Retinal pigment epithelial cell (primary cell): ENCODE measurements at regions not wholly inside any gene's neighbourhood (a gene's known extent, or its start where the extent isn't known, plus 50 kb on each side); places are given as distances from the start of the nearest gene placed in this dataset.
"Not testable (repeated sequence)": the region's sequence is repeated elsewhere in the genome, so short reads cannot be mapped to it uniquely, and the experiment has no call there.

Experiments used
- DNase-seq: peaks from one replicate; pipeline ENCODE4 v3.0.0-alpha.2; 2010; ENCODE audit warnings: low read depth
- H3K4me3 ChIP-seq: 2 replicates; pipeline ENCODE4 v1.5.1; 2011; ENCODE audit warnings: mild to moderate bottlenecking, low read length, control low read depth, moderate library complexity
- CTCF ChIP-seq: conservative IDR thresholded peaks from 2 replicates; pipeline ENCODE4 v1.5.1; 2011; ENCODE audit warnings: low read depth, low read length, control low read depth, inconsistent platforms

DNA sequence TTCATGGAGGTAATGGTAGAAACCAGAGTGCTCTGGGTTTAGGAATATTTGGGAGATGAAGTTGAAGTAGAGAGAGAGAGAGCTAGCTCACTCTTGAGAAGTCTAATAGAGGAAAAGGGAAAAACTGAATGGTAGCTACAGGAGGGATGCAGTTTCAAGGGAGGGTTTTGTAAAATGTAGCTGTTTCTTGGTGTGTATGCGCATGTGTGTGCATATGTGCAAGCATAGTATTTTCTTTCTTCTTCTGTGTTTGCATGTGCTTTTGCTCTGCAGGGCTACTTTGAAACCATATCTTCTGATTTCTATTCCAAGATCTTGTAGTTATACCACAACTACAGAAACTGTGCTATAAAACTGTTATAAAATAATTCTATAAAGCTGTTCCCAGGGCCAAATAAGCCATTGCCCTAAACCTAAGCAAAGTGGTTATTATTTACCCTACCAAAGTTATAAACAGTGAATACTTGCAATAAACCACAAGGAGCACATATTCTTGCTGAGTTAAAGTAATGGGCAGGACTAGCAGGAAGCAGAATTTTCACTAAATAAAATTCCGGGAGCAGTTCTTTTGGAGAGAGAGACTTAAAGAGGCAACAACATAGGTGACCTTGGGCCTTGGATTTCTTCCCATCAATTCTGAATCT, 145.3 kb upstream of the ZNF521 start:
- TF ChIP-seq CTCF = no peak
- H3K4me3 ChIP-seq = no peak overlapping the region
- no peak for DNase-seq

GRCh38 chr18:25496544-25496943, 144.6 kb upstream of the ZNF521 start:
- no peak for DNase-seq
- no peak overlapping the region for H3K4me3 ChIP-seq
- TF ChIP-seq CTCF = no peak

DNA sequence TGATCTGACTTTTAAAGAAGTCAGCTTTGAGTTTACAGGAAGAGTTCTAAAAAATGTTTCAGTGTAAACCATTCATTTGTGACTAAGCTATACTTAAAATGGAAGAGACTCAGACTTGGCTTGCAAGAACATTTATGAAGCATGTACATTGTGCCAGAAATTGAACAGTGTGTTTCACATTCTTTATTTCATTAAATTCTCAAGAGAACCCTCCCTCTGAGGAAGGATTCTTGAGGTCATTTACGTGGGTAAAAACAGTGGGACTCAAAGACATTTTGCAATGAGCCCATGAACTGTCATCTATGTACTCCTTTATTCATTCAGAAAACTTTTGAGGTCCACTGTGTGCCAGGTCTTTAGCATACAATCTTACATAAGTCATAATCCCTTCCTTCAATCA, 143.6 kb upstream of the ZNF521 start:
- no peak for TF ChIP-seq CTCF
- H3K4me3 ChIP-seq = no peak overlapping the region
- no peak for DNase-seq

- DNase-seq = no peak
- TF ChIP-seq CTCF = no peak
- H3K4me3 ChIP-seq = no peak overlapping the region
Observed at GRCh38 chr18:25494888-25495287, 142.9 kb upstream of the ZNF521 start.

DNA sequence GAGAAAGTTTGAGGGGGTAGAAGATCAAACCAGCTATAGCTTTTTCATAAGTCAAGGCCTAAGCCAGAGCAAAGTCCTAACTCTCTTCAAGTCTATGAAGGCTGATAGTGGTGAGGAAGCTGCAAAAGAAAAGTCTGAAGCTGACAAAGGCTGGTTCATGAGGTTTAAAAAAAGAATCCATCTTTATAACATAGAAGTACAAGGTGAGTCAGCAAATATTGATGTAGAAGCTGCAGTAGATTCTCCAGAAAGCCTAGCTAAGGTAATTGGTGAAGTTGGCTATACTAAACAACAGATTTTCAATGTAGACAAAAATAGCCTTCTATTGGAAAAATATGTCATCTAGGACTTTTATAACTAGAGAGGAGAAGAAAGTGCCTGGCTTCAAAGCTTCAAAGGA, 141.4 kb upstream of the ZNF521 start:
- no peak overlapping the region for H3K4me3 ChIP-seq
- no peak for DNase-seq
- TF ChIP-seq CTCF = no peak

DNA sequence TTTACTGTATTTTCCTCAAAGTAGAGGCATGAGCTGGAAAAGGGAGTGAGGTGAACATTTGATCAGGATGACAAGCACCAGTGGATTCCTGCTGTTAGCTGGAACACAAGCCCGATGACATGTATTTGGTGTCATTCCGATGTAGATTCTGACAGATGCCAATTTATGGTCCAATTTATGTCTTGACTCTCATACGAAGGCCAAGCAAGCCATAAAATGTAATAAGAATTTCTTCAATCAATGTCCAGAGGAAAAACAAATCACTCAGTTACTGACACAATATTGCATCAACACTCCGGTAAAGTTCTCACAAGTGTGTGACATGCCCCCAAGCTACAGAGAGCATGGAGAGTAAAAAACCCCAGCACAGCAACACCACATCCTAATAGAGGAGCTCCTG, 138.3 kb upstream of the ZNF521 start:
- H3K4me3 ChIP-seq = no peak overlapping the region
- no peak for TF ChIP-seq CTCF
- DNase-seq = no peak

DNA sequence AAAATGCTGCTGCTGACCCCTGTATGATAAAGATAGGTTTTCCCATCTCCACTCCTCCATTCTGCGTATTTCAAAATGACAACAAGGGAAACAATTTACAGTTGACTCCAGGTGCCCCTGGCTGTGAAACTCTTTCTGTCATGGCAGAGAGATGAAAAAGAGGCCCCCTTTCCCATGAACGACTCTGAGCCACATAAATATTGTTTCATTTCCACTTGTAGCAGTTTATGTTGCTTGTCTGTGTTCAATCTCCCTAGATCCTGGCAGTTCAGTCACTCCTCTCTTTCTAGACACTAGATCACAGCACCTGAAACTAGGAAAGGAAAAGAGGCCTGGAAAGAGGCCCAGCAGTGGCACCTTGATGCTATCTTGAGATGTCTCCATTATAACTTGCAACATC, 121.0 kb upstream of the ZNF521 start:
- no peak overlapping the region for H3K4me3 ChIP-seq
- no peak for TF ChIP-seq CTCF
- DNase-seq = no peak

GRCh38 chr18:25470756-25471524, 119.0 kb upstream of the ZNF521 start:
- H3K4me3 ChIP-seq, DNase-seq: not testable (repeated sequence)
